ENCODE measurements at regions not wholly inside any gene's neighbourhood (a gene's known extent, or its start where the extent isn't known, plus 50 kb on each side); places are given as distances from the start of the nearest gene placed in this dataset.

GRCh38 chr2:105168543-105168942, 73.0 kb upstream of the GPR45 start:
- H3K9me3 ChIP-seq, result no peaks in the 10 kb centered on the region
- H3K27me3 ChIP-seq (ENCODE audit: insufficient read depth in 3 of 3, low read length in 2 of 3), result peaks cover 0 to 4% (median 0%) of the 10 kb centered on the region in 3 donors
- no peak overlapping the region for H3K4me3 ChIP-seq
- DNase-seq (no peak), ATAC-seq (no peak)
- no peaks in the 10 kb centered on the region for H3K4me1 ChIP-seq
- 45 to 59% (median 53%) methylated on average over 5 of the region's 5 CpGs for WGBS, 3 donors
- TF ChIP-seq CTCF (IDR thresholded peaks at IDR 0.05), result no peak
- no peak overlapping the region for H3K27ac ChIP-seq
- intact Hi-C loops (cut with DNase I), result no loop called here
- no peaks in the 10 kb centered on the region for H3K36me3 ChIP-seq (ENCODE audit: insufficient read depth in 1 of 2, low read depth in 1 of 2)

GRCh38 chr2:105175231-105175630, 66.3 kb upstream of the GPR45 start:
- Histone ChIP-seq H3K27me3 (ENCODE audit: insufficient read depth in 3 of 3, low read length in 2 of 3) (peaks cover 0 to 23% (median 9%) of the 10 kb centered on the region in 3 donors), H3K9me3 (no peaks in the 10 kb centered on the region), H3K4me1 (no peaks in the 10 kb centered on the region), H3K4me3 (no peak overlapping the region), H3K27ac (no peak overlapping the region), H3K36me3 (ENCODE audit: insufficient read depth in 1 of 2, low read depth in 1 of 2) (no peaks in the 10 kb centered on the region)
- intact Hi-C loops (cut with DNase I), result no loop called here
- ATAC-seq, result no peak
- 2 to 6% (median 2%) methylated on average over 4 of the region's 4 CpGs for WGBS, 3 donors
- DNase-seq, result no peak
- TF ChIP-seq CTCF (IDR thresholded peaks at IDR 0.05), result no peak

GRCh38 chr2:105176429-105176828, 65.1 kb upstream of the GPR45 start:
- ATAC-seq, result no peak
- Histone ChIP-seq H3K9me3 (no peaks in the 10 kb centered on the region), H3K27ac (no peak overlapping the region), H3K4me1 (no peaks in the 10 kb centered on the region), H3K27me3 (ENCODE audit: insufficient read depth in 3 of 3, low read length in 2 of 3) (peaks cover 0 to 23% (median 12%) of the 10 kb centered on the region in 3 donors), H3K4me3 (no peak overlapping the region), H3K36me3 (ENCODE audit: insufficient read depth in 1 of 2, low read depth in 1 of 2) (no peaks in the 10 kb centered on the region)
- intact Hi-C loops (cut with DNase I), result no loop called here
- DNase-seq, result no peak
- 44 to 59% (median 54%) methylated on average over 10 of the region's 10 CpGs for WGBS, 3 donors
- no peak for TF ChIP-seq CTCF (IDR thresholded peaks at IDR 0.05)

- ATAC-seq, result no peak
- no peak for TF ChIP-seq CTCF (IDR thresholded peaks at IDR 0.05)
- H3K4me3 ChIP-seq, result no peak overlapping the region
- no peaks in the 10 kb centered on the region for H3K4me1 ChIP-seq
- no peak for DNase-seq
- peaks cover 0 to 23% (median 12%) of the 10 kb centered on the region in 3 donors for H3K27me3 ChIP-seq (ENCODE audit: insufficient read depth in 3 of 3, low read length in 2 of 3)
- H3K27ac ChIP-seq, result no peak overlapping the region
- H3K9me3 ChIP-seq, result no peaks in the 10 kb centered on the region
- H3K36me3 ChIP-seq (ENCODE audit: insufficient read depth in 1 of 2, low read depth in 1 of 2), result no peaks in the 10 kb centered on the region
- intact Hi-C loops (cut with DNase I), result no loop called here
- WGBS, 3 donors, result 42 to 48% (median 46%) methylated on average over 2 of the region's 2 CpGs
Observed at GRCh38 chr2:105177008-105177407, 64.5 kb upstream of the GPR45 start.

GRCh38 chr2:105177536-105178254, 63.8 kb upstream of the GPR45 start:
- 30 to 41% (median 36%) methylated on average over 12 of the region's 12 CpGs for WGBS, 3 donors
- Histone ChIP-seq H3K36me3 (ENCODE audit: insufficient read depth in 1 of 2, low read depth in 1 of 2) (no peaks in the 10 kb centered on the region), H3K4me3 (no peak overlapping the region), H3K27ac (no peak overlapping the region), H3K9me3 (no peaks in the 10 kb centered on the region), H3K27me3 (ENCODE audit: insufficient read depth in 3 of 3, low read length in 2 of 3) (peaks cover 0 to 29% (median 10%) of the 10 kb centered on the region in 3 donors), H3K4me1 (no peaks in the 10 kb centered on the region)
- DNase-seq (no peak), ATAC-seq (no peak)
- no peak for TF ChIP-seq CTCF (IDR thresholded peaks at IDR 0.05)
- intact Hi-C loops (cut with DNase I), result no loop called here

Measured in psoas muscle (tissue), 7 donors.